Gastrocnemius medialis (tissue), 4 donors: ENCODE measurements at regions not wholly inside any gene's neighbourhood (a gene's known extent, or its start where the extent isn't known, plus 50 kb on each side); places are given as distances from the start of the nearest gene placed in this dataset.

ENCODE experiments used
- CTCF ChIP-seq, 5 experiments: fragments of 450-650 bp in 3 of 5; fragments of 200-600 bp in 2 of 5; sonication (generic) in 2 of 5; IDR thresholded peaks in 4 of 5; conservative IDR thresholded peaks in 1 of 5; 1 replicate in 4 of 5; 2 replicates in 1 of 5; pipeline ENCODE4 v1.5.1; 2016 to 2019; ENCODE audit warnings: antibody characterized with exemption in 5 of 5, mild to moderate bottlenecking in 3 of 5, moderate library complexity in 3 of 5
- POLR2A ChIP-seq, 2 donors: fragments of 450-650 bp; IDR thresholded peaks; one replicate each; pipeline ENCODE4 v1.6.1; 2017; ENCODE audit warnings: antibody characterized with exemption in 2 of 2, mild to moderate bottlenecking in 2 of 2, moderate library complexity in 2 of 2

DNA sequence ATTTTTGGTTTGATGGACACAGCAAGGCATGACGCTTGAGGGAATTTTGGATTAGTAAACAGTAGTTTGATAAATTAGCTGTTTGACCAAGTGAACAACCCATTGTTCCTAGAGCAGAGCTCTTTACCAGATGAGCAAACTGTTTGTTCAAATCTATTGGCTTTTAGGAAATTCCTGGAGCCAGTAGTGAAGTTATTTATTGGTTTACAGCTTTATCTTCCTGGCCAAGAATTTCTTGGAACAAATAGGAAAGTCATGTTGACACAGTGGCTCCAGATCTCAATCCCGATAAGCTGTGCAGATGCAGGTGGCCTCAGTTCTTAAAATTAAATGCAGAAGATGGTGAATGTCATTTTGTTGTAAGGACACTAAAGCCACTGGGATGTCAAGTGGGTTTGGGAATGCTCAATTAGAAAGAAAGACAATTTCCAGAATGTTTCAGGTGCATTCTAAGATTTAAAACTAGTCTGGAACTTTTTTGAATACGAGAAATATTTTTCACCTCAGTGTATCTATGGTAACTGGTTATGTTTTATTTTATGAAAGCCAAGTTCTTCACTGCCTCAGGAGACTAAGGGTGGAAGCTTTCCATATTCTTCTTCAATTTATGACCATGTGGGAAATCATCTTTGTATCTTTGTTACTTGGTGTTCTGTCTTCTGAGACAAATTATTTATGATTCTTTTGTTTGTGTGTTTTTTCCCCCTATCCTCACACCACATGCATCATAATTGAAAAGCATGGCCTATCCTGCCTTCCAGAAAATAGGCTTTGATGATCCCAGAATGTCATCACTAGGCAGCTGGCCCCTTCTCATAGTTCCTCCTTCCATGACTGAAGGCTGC is 554.5 kb downstream of the STIM2 start:
- TF ChIP-seq CTCF (IDR thresholded peaks at IDR 0.05 in 4 of 5, conservative IDR thresholded peaks at IDR 0.05 in 1 of 5) (no peak), POLR2A (IDR thresholded peaks at IDR 0.05) (no peak)
